HG03432 (cell line): ENCODE measurements at regions not wholly inside any gene's neighbourhood (a gene's known extent, or its start where the extent isn't known, plus 50 kb on each side); places are given as distances from the start of the nearest gene placed in this dataset.

Experiments used
- ATAC-seq: cut with Tn5 transposase; IDR thresholded peaks from one replicate; pipeline ENCODE4 v1.9.1; 2021; ENCODE audit warnings: mild to moderate bottlenecking, moderate library complexity; ENCODE audit not compliant: unreplicated experiment

GRCh38 chr3:177824190-177824786 is 627.0 kb upstream of the TBL1XR1 start:
- ATAC-seq: no peak

- no peak for ATAC-seq
Observed at GRCh38 chr3:177824841-177825240, 627.6 kb upstream of the TBL1XR1 start.

DNA sequence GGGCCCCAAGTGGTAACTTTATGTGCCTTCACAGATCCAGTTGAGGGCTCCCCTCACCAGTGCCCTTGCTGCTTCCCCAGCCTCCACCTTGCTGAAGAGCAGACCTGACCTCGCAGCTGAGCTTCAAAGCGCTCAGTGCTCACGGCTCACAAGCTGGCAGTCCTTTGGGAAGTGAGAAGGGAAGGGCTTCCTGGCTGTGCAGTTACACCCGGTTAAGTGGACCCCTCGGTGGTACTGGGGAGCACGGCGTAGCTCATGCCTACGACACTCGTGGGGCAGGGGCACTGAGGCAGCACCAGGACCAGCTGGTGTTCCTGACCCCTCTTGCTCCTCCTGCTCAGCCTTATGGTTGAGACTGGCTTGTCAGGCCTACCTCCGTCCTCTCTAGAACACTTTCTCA is 629.0 kb upstream of the TBL1XR1 start:
- no peak for ATAC-seq

DNA sequence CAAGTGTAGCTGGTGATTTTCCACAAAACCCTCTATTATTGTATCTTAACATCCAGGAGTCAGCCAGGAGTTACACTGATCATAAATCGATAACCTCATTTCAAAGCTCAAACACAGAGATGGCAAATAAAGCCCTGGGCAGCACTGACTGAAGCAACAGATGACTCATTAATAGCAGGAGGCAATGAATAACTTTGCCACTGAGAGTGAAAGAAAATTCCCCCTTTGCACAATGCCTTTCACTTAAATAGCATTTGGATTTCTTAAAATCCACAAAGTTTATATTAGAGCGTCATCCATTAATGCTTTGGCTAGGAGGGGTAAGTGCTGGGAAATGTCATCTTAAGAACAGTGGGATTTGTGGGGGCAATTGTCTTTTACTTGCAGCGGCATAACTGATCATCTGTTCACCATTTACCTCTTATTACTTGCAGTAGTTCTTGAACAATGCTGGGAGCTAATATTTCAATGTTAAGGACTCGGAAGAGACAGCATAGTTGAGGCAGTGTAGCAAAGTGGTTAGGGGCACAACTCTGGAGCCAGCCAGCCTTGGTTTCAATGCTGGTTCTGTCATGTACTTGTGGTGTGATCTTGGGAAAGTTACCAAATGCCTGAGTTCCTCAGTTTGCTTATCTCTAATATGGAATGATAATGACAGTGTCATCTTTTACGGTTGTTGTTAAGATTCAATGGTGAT is 630.4 kb upstream of the TBL1XR1 start:
- peak; percentile 88 for ATAC-seq

- ATAC-seq: no peak
Observed at GRCh38 chr3:177828208-177828565, 630.9 kb upstream of the TBL1XR1 start.

DNA sequence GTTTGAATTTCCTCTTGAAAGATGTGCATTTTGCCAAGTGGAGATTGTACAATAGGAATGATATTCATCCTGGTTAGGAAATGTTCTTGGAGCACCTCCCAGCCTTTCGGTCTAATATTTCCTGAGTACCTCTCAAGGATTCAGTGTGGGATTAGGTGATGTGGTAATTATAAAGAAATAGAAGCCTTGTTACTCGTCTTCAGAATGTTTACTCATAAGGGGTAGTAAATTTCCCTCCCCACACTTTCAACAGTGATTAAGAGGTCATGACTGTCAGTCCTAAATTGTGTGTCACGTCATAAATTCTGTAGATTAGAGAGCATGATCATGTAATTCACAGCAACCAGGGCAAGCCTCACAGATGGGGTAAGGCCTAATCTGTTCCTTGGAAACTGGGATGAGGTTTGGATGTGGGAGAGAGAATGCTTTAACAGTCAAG is 633.1 kb upstream of the TBL1XR1 start:
- ATAC-seq: no peak

- ATAC-seq: no peak
Observed at GRCh38 chr3:177831361-177831760, 634.1 kb upstream of the TBL1XR1 start.

- no peak for ATAC-seq
Observed at GRCh38 chr3:177832880-177833279, 635.6 kb upstream of the TBL1XR1 start.

- ATAC-seq: no peak
Observed at GRCh38 chr3:177833332-177833731, 636.0 kb upstream of the TBL1XR1 start.

DNA sequence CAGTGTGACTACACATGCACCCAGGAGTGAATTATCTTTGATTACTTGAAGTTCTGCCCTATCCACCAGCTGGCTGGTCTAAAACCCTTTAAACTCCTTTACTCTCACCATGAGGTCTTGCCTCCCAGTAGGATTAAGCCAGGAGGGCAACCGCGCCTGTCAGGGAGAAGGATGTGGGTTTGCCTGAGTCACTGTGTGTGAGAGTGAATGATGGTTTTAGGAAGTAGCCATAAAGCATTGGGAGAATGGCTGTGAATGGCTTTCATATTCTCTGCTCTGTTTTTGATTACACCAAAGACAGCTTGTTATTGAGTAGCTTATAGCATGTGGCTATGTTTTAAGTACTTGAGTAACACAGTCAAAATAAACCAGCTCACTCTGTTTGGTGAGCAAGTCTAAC is 637.7 kb upstream of the TBL1XR1 start:
- no peak for ATAC-seq

- no peak for ATAC-seq
Observed at GRCh38 chr3:177835917-177836316, 638.6 kb upstream of the TBL1XR1 start.

DNA sequence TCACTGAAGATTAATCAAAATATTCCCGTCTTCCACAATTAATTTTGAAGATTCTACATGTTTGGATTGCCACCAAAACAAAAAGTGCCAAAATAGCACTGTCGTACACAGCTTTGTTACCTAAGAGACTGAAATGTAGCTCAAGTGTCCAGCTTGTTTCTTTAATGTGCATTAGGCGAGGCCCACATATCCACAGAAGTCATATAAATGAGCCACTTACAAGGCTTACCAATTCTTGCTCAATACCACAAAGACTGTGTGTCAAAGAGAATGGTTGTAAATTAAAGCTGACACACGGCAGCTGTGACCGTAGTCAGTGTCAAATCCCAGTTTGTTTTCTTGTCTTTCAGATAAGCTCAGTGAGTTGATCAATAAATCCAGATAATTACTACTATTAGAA is 639.4 kb upstream of the TBL1XR1 start:
- no peak for ATAC-seq

- ATAC-seq: no peak
Observed at GRCh38 chr3:177837951-177838655, 640.8 kb upstream of the TBL1XR1 start.

DNA sequence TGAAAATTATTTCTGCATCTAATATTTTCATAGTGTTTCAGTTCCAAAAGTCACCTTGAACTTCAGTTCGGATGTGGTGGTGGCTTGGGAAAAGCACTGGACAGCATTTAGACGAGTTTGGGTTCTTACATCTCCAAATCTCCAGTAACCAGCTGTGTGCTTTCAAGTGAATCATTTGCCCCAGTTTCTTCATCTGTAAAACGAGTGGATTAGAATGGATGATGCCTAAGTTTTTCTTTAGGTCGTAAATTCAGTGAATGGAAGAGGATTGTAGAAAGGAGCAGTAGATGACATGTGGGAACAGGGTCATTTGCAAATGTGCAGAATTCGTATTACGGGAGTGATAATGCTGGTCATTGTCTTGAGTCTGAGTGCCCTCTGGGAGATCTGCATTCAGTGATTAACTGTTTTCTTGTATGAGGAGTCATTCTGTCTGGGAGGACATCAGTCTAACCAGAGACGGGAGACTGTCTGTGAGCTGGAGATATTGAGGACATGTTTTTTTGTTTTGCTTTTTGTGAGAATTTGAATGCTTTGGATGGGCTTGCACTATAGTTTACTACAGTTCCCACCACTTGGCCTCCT is 641.6 kb upstream of the TBL1XR1 start:
- no peak for ATAC-seq

- ATAC-seq: no peak
Observed at GRCh38 chr3:177842302-177842701, 645.0 kb upstream of the TBL1XR1 start.

- ATAC-seq: no peak
Observed at GRCh38 chr3:177842743-177843734, 645.8 kb upstream of the TBL1XR1 start.

DNA sequence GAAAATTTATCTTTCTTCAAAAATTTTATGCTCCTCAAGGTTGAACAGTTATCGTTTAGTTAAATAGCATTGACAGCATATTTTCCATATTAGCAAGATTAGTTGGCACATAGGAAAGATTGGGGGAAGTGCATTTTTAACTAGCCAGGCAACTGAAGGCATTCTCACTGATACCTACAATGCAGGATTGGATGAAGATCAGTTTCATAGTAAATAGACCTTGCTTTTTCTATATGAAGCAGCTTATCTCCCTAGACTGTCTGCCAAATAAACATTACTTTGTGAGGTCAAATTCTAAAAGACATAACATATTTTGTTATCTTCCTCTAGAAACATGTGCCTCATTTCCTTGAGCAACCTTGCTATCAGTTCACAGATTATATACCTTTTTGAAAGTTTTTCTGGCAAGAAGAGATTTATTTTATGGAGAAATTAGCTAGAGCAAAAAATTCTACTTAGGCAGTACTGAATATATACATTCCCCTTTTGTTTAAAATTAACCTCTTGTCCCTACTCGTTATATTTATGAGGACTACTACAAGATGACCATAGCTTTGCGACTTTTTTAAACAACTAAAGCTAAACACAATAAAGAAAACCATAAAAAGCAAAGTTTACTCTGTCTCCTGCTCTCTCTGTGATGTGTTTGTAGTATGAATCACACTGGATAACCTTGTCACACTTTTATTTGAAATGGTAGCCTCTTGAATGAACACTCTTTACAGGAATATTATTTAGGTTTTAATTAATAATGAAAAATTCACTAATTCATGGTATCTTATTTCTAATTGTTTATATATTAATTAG is 654.9 kb upstream of the TBL1XR1 start:
- ATAC-seq: no peak

- no peak for ATAC-seq
Observed at GRCh38 chr3:177855021-177855420, 657.7 kb upstream of the TBL1XR1 start.

DNA sequence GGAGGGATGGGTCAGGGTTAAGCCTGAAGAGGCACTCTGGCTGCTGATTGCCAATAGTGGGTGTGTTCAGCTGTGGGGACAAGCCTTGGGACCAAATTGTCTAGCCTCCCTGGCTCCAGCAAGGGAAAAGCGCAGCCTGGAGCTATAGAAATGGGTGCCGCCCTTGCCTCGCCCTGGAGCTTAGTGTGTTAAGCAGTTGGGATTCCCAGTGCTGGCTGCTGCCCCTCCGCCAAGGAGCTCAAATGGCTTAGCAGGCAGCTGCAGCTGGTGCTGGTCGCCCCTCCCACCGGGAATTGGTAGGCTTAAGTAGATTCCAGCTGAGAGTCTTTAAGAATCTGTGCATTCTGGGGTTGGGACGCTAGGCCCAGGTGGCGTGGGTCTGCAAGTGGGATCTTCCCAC is 662.9 kb upstream of the TBL1XR1 start:
- no peak for ATAC-seq

DNA sequence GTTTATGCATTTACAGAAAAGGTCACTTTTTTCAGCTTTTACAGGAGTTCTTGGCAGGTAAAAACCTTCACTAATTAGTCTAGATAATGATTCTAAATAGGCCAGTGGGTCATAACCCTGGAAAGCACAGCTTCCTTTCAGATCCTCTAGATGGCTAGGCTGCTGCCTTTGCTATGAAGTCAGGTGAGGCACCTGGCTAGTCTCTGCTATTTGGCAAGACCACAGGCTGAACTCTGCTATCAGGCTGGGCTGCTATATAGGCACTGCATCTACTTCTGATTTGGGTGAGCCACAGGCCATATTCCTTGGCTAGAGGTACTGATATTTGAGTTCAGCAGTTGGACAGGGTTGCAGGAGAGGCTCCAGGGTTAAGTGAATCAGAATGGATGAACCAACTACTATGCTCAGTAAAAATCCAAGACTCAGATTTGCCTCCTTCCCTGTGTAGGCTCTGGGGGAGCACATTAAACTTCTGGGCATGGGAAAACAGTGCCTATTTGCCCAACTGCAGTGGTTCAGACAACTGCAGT is 665.7 kb upstream of the TBL1XR1 start:
- no peak for ATAC-seq
